CD4-positive, alpha-beta T cell treated with Interferon gamma for 1 hour (primary cell): ENCODE measurements at regions not wholly inside any gene's neighbourhood (a gene's known extent, or its start where the extent isn't known, plus 50 kb on each side); places are given as distances from the start of the nearest gene placed in this dataset.

Experiments
- DNase-seq: peaks from one replicate; pipeline ENCODE4 v3.0.0-alpha.2; 2020

DNA sequence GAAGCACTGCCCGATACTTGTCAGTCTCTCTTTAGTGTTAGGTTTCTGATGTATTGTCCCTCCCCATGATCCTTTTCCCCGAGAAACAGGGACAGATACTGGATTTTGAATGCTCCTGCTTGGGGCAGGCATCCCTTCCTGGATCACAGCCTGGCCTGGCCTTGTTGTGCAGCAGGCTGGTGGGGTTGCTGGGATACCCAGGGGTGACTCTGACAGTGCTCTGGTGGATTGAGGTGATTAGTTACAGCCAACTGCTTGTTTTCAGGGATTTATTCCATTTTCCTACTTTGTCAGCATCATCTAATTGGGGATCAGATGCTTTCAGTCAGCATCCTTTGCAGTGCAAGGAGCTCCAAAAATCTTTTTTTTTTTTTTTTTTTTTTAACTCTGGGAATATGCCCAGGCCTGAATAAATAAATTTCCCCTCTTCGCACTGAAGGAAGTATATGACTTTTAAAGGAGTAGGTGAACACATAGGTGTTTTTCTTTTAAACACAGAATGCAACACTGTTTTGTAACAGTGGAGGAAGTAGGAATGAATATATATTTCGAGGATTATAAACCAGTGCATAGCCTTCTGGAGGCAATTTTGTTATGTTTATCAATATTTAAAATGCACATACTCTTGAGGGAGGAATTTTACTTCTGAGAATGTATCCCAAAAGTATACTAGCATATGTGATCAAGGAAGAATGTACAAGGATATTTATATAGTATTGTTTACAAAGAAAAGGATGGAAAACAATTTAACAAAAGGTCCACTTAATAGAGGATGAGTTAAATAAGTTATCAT lies 127.3 kb upstream of the ELL2 start:
- DNase-seq = no peak

DNA sequence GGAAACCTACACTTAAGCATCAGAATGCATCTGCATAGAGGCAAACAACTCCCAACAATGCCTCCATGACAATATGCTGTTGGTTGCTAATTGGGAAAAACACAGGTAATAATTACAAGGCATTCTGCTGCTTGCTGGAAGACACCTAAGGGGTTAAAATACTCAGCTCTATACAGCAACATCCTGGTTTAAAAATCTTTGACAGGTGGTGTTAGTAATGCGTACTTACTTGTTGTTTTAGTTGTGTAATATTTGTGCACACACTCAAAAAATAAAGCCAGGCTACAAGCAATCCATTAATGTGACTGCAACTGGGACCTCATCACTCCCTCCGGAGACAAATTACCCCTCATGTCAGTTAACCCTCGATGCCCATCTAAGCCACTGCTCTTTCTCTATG lies 126.3 kb upstream of the ELL2 start:
- no peak for DNase-seq

DNA sequence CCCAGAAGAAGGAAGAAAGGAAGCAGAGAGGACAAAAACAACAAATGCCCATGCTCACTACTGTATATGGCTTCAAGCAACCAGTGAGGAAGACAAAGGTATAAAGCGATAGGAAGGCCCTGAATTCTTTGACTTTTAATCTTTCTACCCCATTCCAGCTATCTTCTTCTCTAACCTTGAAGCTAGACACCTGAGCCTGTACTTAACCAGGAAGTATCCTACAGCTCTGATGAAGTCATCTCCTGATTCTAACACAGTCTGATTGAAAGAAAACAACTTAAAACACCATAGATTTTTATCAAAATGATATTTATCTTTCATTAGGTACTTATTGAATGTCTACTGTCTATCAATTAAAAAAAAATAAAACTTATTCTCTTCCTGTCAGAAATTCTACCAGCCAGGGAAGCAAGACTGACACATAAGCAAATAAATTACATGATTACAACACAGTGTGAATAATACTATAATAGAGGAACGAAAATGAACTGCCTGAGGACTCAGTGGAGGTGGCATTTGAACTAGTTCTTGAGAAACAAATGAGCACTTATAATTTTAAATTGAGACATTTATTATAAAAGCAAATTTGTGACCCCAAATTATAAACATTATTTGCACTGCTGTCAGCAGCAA lies 123.3 kb upstream of the ELL2 start:
- DNase-seq = no peak

DNA sequence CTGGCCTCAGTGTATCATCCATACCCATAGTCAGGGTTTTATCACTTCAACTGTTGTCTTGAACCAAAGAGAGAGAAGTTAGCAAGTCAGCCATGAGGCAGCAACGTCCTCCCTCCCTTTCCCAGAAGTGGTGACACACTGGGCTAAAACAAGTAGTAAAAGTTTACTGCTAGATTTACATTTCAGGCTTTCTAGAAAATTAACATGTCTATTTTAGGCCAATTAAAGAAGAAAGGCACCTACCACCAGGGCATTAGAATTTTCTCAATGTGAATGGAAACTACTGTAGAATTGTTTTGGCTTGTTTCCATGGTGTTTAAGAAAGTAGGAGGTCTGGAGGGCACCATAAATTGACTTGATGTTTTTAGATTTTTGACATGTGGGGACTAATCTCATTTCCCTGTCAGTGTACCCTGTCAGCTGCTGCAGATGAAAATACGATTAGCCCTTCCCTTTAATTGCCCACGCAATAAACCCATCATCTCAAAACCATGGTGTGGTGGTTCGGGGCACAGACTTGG lies 121.8 kb upstream of the ELL2 start:
- DNase-seq = no peak

DNA sequence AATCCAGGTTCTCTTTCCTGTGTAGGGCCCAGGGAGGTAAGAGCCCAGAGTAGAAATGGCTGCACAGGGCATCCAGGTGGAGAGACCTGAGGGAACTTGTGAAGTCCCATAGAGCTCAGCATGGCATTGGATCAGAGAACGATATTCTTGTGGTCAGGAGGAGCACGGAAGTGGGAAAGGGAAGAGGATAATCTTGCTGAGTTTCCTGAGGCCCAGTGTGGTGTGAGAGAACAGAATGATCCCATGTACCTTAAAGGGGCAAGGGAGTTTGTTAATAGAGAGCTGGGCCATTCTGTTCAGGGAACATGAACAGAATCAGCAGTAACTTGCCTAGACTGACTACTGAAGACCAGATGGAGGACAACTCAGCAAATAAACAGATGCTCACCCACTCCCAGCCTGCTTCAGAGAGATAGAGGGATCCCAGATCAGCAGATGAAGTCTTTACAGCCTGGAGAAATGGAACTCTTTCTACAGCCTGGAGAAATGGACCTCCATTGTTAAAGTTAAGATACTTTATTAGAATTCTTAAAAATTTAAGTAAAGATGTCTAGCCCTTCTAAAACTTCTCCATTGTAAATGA lies 119.7 kb upstream of the ELL2 start:
- DNase-seq = no peak

DNA sequence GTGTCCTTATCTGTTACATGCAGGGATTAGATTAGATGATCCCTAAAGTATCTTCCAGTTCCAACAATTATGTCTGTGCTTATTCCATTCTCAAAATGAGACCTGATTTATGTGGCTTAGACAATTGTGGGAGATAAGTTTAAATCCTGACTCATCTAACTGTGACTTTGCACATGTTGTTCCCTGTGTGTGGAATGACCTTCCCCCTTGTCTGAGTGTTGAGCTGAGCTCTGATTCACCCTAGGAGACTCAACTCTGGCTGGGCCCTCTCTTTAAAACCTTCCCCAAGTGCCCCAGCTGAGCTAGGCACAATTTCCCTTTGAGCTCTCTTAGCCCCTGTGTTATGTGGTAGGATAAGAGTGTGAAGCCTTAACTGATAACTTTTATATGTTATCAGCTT lies 118.9 kb upstream of the ELL2 start:
- DNase-seq = no peak

DNA sequence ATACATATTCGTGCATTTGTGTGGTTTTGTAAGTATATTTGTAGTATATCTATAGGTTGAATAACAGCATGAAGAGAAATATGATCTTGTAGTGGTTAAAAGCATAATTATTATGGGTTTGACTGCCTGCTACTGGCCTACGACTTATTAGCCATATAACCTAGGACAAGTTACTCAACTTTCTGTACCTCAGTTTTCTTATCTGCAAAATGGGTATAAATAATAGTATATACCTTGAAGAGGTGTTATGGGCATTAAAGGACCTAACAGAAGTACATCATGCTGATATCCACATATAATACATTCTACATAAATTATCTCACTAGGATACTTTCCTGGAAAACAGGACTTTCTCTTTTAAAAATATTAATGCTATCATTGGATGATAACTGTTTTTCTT lies 118.3 kb upstream of the ELL2 start:
- no peak for DNase-seq

DNA sequence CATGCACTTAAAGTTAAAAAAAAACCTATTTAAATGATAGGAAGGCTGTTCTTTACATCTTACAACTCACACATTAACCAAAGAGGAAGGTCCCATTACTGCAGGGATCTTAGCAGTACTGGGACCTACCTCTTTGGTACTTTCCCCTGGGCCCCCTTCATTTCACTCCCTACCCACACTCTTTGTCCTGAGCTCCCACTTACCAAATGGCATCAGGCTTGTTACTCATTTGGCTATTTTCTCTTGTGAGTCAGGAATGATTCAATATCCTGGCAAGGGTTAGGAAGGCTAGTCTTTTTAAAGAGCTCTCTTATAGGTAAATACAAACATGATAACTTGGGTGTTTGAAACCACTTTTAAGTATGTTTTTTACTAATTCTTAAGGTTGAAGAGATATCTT lies 117.4 kb upstream of the ELL2 start:
- no peak for DNase-seq

DNA sequence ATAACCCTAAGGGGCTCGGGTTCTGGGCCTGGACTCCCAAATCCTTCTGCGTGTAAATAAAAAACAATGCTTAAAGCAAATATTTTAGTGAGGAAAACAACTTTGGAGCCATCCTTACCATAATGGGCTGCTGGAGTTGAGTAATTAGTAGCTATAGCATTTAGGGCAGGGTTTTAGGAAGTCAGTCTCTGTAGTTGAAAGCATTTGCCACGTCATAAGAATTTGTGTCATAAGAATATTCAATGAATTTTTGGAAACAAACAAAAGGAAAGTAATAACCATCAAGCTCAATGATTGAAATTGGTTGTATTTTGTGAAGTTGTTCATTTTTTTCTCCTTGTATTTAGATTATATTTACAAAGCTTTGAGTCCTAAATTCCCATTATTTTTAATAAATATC lies 114.8 kb upstream of the ELL2 start:
- no peak for DNase-seq

DNA sequence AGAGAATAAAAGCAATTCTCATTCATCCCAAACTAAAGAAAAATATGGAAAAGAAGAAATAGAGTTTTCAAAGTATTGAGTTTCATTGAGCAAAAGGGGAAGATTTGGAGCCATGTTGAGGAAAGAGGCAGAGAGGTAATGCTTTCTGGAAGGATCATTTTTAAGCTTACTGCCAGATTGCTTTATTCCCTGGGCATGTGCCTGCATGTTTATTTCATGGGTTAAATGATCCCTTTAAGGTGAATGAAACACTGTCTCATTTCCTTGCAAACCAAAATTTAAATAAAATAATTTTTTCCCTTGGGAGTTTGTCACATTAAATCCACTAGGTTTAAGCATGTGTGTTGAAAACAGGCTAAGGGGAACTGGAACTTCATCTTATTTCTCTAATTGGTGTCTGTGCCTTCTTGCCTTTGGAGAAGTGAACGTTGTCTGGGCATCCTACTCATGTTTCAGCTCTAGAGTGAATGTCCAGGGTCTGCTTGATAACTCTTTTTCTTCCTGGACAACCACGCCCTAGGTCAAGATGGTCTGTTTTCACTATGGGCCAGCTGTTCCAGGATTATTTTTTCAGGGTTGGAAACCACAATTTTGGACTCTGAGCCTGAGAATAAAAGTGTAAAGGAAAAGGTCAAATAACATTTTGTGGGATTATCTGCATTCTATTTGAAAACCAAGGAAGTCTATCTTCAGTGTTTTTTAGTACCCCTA lies 114.1 kb upstream of the ELL2 start:
- DNase-seq = no peak

DNA sequence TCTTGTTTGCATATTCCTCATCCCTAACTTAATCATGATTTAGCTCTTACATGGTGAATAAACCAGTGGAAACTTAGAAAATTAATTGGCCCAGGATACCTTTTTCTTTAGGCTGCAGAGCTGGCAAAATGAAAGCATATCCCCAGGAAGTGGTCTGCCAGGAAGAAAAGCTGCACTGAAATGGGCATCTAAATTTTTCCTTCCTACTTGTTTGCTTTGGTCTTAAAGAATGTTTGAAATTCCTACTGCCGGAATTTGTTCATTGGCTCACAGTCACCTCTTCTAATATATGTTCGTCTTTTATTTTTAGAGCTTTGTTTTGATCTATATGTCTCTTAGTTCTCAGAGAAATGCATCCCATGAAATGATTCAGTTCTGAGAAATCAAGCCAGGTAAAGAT lies 113.2 kb upstream of the ELL2 start:
- no peak for DNase-seq

DNA sequence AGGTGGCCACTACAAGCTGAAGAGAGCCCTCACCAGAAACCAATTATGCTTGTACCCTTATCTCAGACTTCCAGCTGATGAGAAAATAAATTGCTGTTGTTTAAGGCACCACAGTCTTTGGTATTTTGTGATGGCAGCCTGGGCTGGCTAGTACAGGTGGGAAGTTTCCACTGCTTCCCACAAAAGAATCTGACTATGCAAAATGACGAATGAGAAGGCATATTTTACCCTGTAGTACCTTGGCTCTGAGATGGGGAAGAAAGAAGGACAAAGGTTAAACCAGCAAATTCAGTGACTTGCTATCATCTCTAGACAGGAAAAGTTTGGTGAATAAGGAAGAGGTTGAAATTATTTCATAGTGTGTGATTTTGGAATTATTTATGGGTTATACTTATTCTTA lies 112.8 kb upstream of the ELL2 start:
- DNase-seq = no peak

DNA sequence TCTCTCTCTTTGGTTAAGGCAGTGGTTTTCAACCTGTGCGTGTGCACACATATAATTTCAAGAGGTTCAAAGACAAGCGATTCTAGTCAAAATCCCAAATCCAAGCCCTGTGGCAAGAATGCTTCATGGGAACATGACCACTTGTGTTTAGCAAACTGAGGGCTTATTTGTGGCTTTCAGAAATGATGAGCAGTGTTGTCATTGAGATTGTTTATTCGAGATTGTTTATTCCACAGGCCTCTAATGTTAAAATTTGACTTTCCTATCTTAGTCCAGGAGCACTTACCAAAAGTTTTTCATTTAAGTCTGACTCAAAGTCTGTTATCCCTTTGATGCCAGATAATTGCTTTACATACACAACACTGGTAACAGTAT lies 111.1 kb upstream of the ELL2 start:
- no peak for DNase-seq

DNA sequence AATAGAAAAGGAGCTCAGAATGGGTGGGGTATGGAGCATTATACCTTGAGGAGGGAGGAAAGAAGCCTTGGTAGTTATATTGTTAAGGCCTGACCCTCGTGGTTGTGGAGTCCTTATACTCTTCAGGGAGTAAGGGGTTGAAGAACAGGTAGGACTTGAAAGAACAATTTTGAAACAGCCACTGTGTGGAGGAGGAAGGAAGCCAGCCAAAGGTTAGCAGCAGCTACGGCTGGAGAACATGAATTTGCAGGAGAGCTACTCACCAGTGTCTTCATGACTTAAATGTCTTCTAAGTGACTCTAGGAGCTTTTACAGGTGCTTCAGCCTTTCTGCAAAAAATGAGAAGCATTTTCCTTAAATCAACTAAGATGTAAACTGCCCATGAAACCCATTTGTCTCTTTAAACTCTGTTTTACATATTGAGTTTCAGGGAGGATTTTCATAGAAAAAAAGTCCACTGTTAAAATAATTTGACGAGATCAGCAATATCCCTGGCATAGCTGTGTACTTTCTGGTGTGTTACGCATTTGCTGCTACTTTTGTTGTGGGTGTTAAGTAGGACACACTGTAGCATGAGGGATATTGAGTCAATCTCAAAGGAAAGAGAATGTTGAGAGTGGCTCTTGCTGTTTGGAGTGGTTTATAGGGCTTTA lies 110.6 kb upstream of the ELL2 start:
- DNase-seq = no peak

DNA sequence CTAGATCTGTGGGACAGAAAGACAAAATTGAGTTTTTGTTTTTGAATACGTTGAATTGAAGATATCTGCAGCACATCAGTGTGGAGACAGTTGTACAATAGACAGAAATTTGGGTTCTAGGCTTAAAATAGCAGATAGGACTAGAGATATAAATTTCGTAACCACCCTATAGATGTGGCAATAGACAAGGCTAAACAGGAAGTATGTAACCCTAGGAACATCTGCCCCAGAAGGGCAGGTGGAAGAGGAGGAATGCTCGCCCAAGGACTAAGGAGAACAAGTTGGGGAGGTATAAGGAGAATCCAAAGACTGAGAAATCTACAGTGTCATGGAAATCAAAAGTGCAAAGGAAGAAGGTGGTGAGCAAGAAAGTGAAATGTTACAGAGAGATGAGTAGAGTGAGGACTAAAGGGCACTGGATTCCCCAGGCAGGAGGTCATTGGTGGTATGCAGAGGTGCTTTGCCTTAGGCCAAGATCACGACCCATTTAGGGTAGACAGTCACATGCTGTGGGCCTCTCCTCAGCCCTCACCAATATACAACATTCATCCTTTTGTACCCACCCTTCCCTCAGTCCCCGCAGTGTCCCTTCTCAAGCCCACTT lies 109.1 kb upstream of the ELL2 start:
- DNase-seq = no peak

DNA sequence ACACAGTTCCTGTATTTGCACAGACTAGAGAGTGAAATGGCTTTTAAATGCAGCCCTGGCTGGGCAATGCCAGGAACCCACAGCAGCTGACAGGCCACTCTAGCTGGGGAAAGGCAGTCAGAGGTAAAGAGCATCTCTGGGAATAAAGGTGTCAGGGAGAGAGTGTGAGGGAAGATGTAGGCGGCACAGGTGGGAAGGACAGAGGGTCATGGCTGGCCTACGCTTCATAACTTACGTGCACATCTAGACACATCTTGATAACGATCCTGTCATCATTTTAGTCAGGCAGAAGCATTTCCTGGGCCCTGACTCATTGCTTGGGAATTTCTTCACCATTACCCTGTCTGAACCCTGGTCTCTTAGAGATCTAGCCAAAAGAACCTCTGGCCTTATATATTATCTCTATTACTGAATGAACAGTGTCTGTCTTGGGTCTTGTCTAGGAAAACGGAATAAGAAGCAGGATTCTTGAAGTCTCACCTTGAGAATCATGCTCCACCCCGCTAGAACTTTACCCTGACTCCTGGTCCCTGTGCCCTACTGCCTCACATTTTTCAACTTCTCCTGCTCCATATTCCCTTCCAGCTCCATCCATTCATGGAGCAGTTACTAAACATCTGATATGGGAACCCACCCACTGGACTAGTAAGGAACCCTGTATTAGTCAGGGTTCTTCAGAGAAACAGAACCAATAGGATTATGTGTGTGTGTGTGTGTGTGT lies 106.4 kb upstream of the ELL2 start:
- DNase-seq = no peak

DNA sequence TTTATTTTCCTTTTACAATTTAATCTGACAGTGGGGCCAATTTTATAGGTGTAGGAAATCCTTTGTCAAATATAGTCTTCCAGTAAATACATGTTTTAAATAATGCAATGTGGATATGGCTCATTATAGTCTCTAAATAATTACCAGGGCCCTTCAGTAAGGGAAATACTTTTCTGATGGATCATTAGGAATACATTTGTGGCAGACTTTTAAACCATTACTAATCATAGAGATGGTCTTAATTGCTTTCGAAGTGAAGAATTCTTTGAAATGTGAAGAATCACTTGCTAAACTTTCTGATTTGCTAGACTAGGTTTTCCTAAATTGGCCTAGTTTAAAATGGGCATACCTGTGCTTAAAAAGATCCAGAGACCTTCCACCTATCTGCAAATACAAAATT lies 105.6 kb upstream of the ELL2 start:
- no peak for DNase-seq

DNA sequence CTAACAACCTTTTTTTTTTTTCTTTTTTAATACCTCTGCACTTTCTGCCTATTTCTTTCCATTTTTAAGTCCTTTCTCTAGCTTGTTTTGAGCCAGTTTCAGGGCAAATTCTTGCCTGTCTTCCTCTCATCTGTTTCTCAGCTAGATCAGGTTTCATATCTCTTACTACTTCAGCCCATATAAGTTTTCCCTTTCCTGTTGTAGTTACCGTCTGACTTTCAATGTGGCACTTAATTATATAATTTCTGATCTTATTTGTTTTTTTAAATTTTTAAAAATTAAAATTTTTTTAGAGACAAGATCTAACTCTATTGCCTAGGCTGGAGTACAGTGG lies 104.7 kb upstream of the ELL2 start:
- DNase-seq = no peak

DNA sequence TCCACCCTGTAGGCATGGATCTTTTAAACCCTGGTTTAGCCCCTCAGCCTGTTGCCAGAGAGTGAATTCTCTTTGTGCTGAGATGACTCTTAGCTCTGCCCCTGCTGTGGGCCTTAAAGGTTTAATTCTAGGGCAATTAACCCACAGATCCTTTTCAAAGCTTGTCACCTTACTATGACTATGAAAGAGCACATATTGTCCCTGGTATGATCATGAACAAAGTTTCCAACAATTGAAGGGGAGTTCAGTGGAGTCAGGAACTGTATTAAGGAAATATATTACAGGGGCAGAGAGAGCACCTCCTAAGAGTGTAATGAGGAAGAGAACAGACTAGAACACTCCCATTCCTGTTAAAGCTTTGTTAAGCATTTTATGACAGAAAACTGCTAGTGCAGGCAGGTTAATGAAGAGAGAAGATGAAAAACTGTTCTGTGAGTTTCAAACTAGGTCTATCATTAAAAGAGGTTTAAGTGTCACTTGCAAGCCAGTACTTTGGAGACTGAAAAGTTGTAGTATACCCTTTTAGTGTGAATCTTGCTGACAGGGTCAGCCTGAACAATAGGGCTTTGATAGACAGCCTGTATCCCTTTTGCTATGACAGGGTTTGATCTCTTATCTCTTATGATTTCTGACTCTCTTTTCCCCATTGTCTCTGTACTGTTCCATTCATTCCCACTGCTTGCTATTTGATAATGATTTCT lies 104.2 kb upstream of the ELL2 start:
- DNase-seq = no peak

DNA sequence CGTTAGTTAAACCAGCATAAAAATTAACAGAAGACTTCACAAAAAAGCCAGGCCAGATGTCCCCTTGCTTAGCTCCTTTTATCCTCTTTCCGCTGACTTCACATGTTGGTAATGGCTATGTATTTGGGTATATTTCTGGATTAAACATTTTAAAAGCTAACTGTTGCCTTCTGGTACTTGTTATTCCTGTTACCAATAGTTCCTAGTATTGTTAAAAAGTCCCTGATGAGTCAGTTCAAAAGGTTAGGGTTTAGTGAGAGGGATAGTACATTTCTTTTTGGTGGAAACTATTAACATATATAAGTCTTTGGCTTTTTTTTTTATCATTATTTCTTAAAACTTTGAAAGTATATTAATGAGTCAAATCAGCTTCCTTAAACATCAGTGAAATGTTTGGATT lies 103.2 kb upstream of the ELL2 start:
- no peak for DNase-seq

DNA sequence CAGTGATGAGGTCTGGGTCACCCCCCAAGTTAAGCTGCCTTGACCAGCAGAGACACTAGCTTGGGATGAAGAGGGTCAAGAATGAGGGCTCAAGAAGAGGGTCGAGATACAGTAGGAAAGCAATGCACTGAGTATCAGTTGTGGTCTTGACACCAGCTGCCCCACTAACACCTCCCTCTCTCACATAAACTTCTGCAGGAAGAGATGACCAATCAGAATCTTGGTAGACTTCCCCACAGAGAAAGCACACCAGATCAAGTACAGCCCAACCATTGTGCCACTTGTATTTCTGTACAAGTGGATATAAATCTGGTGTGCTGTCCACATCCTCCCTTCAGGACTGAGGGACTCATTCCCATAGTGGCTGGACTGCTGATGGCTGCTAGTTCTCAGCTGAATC lies 101.2 kb upstream of the ELL2 start:
- no peak for DNase-seq

DNA sequence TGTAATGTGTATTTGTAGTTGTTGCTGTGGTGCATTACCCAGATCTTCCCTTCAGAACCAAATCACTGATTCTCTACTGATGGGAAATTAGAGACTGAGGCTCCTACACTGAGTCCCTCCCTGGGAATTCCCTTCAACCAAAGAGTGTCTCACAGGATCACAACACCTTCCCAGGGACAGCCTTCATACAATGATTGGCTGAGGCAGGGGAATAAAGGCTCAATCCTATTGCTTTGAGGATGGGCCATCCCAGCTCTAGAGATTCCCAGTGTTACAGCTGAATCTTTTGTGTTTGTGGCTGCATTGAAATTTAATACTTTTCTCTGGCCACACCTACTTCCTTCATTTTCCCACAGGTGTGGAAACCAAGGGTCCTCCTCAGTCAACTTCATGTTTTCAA lies 96.4 kb upstream of the ELL2 start:
- no peak for DNase-seq
